ENCODE measurements at regions not wholly inside any gene's neighbourhood (a gene's known extent, or its start where the extent isn't known, plus 50 kb on each side); places are given as distances from the start of the nearest gene placed in this dataset.

GRCh38 chr16:52076801-52077201, 470.1 kb downstream of the TOX3 start:
- TF ChIP-seq REST (IDR thresholded peaks at IDR 0.05; ENCODE audit: borderline replicate concordance in 1 of 2, low read depth in 1 of 2, low read length in 2 of 2), result no peak
- no peak for TF ChIP-seq USF2 (IDR thresholded peaks at IDR 0.05; ENCODE audit: low read depth, low read length)
- TF ChIP-seq USF2 (CRISPR knock-in tag; IDR thresholded peaks at IDR 0.05; ENCODE audit: borderline replicate concordance), result no peak
- no peak for TF ChIP-seq ZNF263 (CRISPR knock-in tag; IDR thresholded peaks at IDR 0.05)
- no peak for TF ChIP-seq MAX (IDR thresholded peaks at IDR 0.05)
- no peak for TF ChIP-seq NONO (IDR thresholded peaks at IDR 0.05)
- TF ChIP-seq NONO (CRISPR knock-in tag; conservative IDR thresholded peaks at IDR 0.05), result no peak
- no peak for TF ChIP-seq BHLHE40 (IDR thresholded peaks at IDR 0.05; ENCODE audit: low read length)
- TF ChIP-seq FOXP1 (IDR thresholded peaks at IDR 0.05), result no peak
- no peak for TF ChIP-seq FOXP1 (CRISPR knock-in tag; IDR thresholded peaks at IDR 0.05)
- TF ChIP-seq ZNF367 (CRISPR knock-in tag; IDR thresholded peaks at IDR 0.05; ENCODE audit: borderline replicate concordance), result no peak
- no peak for TF ChIP-seq ZBTB26 (CRISPR knock-in tag; IDR thresholded peaks at IDR 0.05; ENCODE audit: borderline replicate concordance)
- no peak for TF ChIP-seq ZNF646 (CRISPR knock-in tag; IDR thresholded peaks at IDR 0.05)
- TF ChIP-seq UBTF (CRISPR knock-in tag; IDR thresholded peaks at IDR 0.05), result no peak
